Endodermal cell (in vitro differentiated cells): ENCODE measurements at regions not wholly inside any gene's neighbourhood (a gene's known extent, or its start where the extent isn't known, plus 50 kb on each side); places are given as distances from the start of the nearest gene placed in this dataset.

Experiments
- DNase-seq: peaks from one replicate; pipeline ENCODE4 v3.0.0-alpha.2; 2017
- H3K27ac ChIP-seq: 2 replicates; pipeline ENCODE4 v1.5.1; 2013; ENCODE audit warnings: mild to moderate bottlenecking, low read depth, low read length, moderate library complexity
- H3K27me3 ChIP-seq: 2 replicates; pipeline ENCODE4 v1.6.1; 2013; ENCODE audit warnings: mild to moderate bottlenecking, low read length, moderate library complexity; ENCODE audit not compliant: insufficient read depth, control insufficient read depth, poor library complexity, severe bottlenecking
- H3K36me3 ChIP-seq: 2 replicates; pipeline ENCODE4 v1.7.0; 2013; ENCODE audit warnings: mild to moderate bottlenecking, low read length, moderate library complexity; ENCODE audit not compliant: control insufficient read depth, insufficient read depth
- H3K4me1 ChIP-seq: one replicate; pipeline ENCODE4 v1.7.0; 2013; ENCODE audit warnings: low read length; ENCODE audit not compliant: control insufficient read depth, insufficient read depth
- H3K4me3 ChIP-seq: 2 replicates; pipeline ENCODE4 v1.5.1; 2013; ENCODE audit warnings: mild to moderate bottlenecking, low read length, moderate library complexity
- H3K9ac ChIP-seq: 2 replicates; pipeline ENCODE4 v1.6.1; 2013; ENCODE audit warnings: mild to moderate bottlenecking, low read length, moderate library complexity; ENCODE audit not compliant: poor library complexity, severe bottlenecking; ENCODE audit errors: extremely low read depth
- H3K9me3 ChIP-seq: 2 replicates; pipeline ENCODE4 v1.6.1; 2013; ENCODE audit warnings: mild to moderate bottlenecking, low read length, moderate library complexity; ENCODE audit not compliant: control insufficient read depth
- H3K27ac Mint-ChIP-seq: 2 replicates; pipeline ENCODE4 v1.8.0; 2020; ENCODE audit warnings: mixed read lengths
- H3K27me3 Mint-ChIP-seq: 2 replicates; pipeline ENCODE4 v1.8.0; 2021; ENCODE audit warnings: mild to moderate bottlenecking, mixed read lengths; ENCODE audit not compliant: insufficient read depth
- H3K36me3 Mint-ChIP-seq: 2 replicates; pipeline ENCODE4 v1.8.0; 2020; ENCODE audit warnings: low read depth, mixed read lengths
- H3K4me1 Mint-ChIP-seq: 2 replicates; pipeline ENCODE4 v1.8.0; 2020; ENCODE audit warnings: mixed read lengths
- H3K4me3 Mint-ChIP-seq: 2 replicates; pipeline ENCODE4 v1.8.0; 2020; ENCODE audit warnings: mild to moderate bottlenecking, moderate library complexity, mixed read lengths
- H3K9me3 Mint-ChIP-seq: 2 replicates; pipeline ENCODE4 v1.8.0; 2020; ENCODE audit warnings: mild to moderate bottlenecking, mixed read lengths
- CTCF ChIP-seq: fragments of 200-600 bp; sonication (generic); conservative IDR thresholded peaks from 2 replicates; pipeline ENCODE4 v1.5.0; 2021; ENCODE audit warnings: antibody characterized with exemption, mild to moderate bottlenecking
- WGBS, 2 experiments: methylation state at CpG; one replicate each; pipeline versions ENCODE4 v1.1.5 to v1.1.7; 2013; ENCODE audit warnings: missing lambda C conversion rate in 2 of 2, mixed read lengths in 1 of 2; ENCODE audit not compliant: insufficient coverage in 1 of 2, insufficient read length in 1 of 2; 5-methylcytosine and 5-hydroxymethylcytosine counted together

DNA sequence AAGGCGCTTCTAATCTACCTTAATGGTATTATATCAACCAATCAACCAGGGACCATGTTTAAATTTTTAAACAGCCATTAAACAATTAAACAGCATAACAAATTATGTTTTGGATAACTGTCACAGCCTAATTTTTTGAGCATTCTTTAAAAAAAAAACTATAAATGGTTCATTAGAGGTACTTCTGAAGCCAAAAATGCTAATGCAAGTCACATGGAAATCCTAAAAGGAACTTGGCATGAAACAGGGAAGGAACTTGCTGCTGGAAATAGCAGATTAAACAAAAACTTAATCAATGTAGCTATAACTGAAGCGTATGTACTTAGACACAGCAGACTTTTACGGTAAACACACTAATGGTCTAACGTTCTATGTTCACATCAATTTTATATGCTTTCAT is 190.2 kb upstream of the BTG1 start:
- Mint-ChIP-seq H3K27me3 (peaks cover 26% of the 10 kb centered on the region), H3K4me3 (no peak overlapping the region), H3K36me3 (no peaks in the 10 kb centered on the region), H3K4me1 (peaks cover 9% of the 10 kb centered on the region), H3K27ac (no peak overlapping the region), H3K9me3 (no peaks in the 10 kb centered on the region)
- no peak for TF ChIP-seq CTCF
- Histone ChIP-seq H3K4me1 (no peaks in the 10 kb centered on the region), H3K4me3 (no peak overlapping the region), H3K27ac (no peak overlapping the region), H3K27me3 (peaks cover 35% of the 10 kb centered on the region), H3K9me3 (no peaks in the 10 kb centered on the region), H3K36me3 (no peaks in the 10 kb centered on the region), H3K9ac (no peak overlapping the region)
- WGBS, 2 experiments, result 94 to 98% methylated on average over 4 of the region's 4 CpGs
- DNase-seq, result no peak

- Histone ChIP-seq H3K27ac (no peak overlapping the region), H3K9me3 (no peaks in the 10 kb centered on the region), H3K4me1 (no peaks in the 10 kb centered on the region), H3K27me3 (peaks cover 35% of the 10 kb centered on the region), H3K36me3 (no peaks in the 10 kb centered on the region), H3K9ac (no peak overlapping the region), H3K4me3 (no peak overlapping the region)
- no peak for TF ChIP-seq CTCF
- H3K27ac Mint-ChIP-seq, result no peak overlapping the region
- H3K36me3 Mint-ChIP-seq, result no peaks in the 10 kb centered on the region
- H3K27me3 Mint-ChIP-seq, result peaks cover 30% of the 10 kb centered on the region
- H3K4me1 Mint-ChIP-seq, result peaks cover 11% of the 10 kb centered on the region
- WGBS, 2 experiments, result 76 to 91% methylated on average over 2 to 4 of the region's 4 CpGs
- no peaks in the 10 kb centered on the region for H3K9me3 Mint-ChIP-seq
- no peak for DNase-seq
- no peak overlapping the region for H3K4me3 Mint-ChIP-seq
Observed at GRCh38 chr12:92334552-92334951, 188.9 kb upstream of the BTG1 start.

DNA sequence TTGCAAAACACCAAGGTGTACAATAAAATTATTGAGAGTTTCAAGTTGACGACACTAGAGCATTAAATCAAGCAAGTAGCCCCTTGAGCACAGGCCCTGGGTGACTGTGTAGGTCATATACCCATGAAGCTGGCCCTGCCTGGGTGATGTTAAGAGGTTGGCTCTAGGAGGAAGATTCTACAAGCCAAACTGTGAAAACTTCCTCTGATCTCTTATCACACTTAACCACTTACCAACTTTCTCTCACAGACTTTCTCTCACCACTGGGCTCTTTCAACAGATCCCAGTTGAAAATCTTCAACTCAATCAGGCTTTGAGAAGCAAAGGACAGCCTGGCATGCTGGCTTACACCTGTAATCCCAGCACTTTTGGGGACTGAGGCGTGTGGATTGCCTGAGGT is 186.9 kb upstream of the BTG1 start:
- H3K36me3 ChIP-seq, result no peaks in the 10 kb centered on the region
- no peaks in the 10 kb centered on the region for H3K9me3 ChIP-seq
- Mint-ChIP-seq H3K4me3 (no peak overlapping the region), H3K27me3 (peaks cover 28% of the 10 kb centered on the region), H3K9me3 (no peaks in the 10 kb centered on the region), H3K36me3 (no peaks in the 10 kb centered on the region), H3K27ac (no peak overlapping the region), H3K4me1 (peaks cover 11% of the 10 kb centered on the region)
- no peak for TF ChIP-seq CTCF
- H3K9ac ChIP-seq, result no peak overlapping the region
- no peaks in the 10 kb centered on the region for H3K4me1 ChIP-seq
- H3K4me3 ChIP-seq, result no peak overlapping the region
- H3K27me3 ChIP-seq, result peaks cover 43% of the 10 kb centered on the region
- WGBS, 2 experiments, result 85 to 94% methylated on average over 2 of the region's 2 CpGs
- DNase-seq, result no peak
- no peak overlapping the region for H3K27ac ChIP-seq
